ENCODE measurements at regions not wholly inside any gene's neighbourhood (a gene's known extent, or its start where the extent isn't known, plus 50 kb on each side); places are given as distances from the start of the nearest gene placed in this dataset.

- no peak for DNase-seq
Measured at GRCh38 chr1:198865319-198865718, 226.5 kb downstream of the PTPRC start.

- no peak for DNase-seq
Measured at GRCh38 chr1:198867182-198867581, 228.3 kb downstream of the PTPRC start.

GRCh38 chr1:198873696-198874230 lies 234.9 kb downstream of the PTPRC start:
- DNase-seq, result no peak

- no peak for DNase-seq
Measured at GRCh38 chr1:198876371-198876871, 237.6 kb downstream of the PTPRC start.

GRCh38 chr1:198878566-198878965 lies 239.7 kb downstream of the PTPRC start:
- no peak for DNase-seq

GRCh38 chr1:198879711-198880306 lies 241.0 kb downstream of the PTPRC start:
- no peak for DNase-seq

GRCh38 chr1:198880397-198880796 lies 241.6 kb downstream of the PTPRC start:
- DNase-seq, result no peak

GRCh38 chr1:198880818-198881597 lies 242.2 kb downstream of the PTPRC start:
- no peak for DNase-seq

GRCh38 chr1:198883184-198883583 lies 244.3 kb downstream of the PTPRC start:
- DNase-seq, result no peak

GRCh38 chr1:198887866-198888265 lies 249.0 kb downstream of the PTPRC start:
- DNase-seq, result no peak

GRCh38 chr1:198888379-198888943 lies 249.6 kb downstream of the PTPRC start:
- DNase-seq, result no peak

GRCh38 chr1:198889101-198889500 lies 250.3 kb downstream of the PTPRC start:
- no peak for DNase-seq

- DNase-seq, result no peak
Measured at GRCh38 chr1:198889749-198890148, 250.9 kb downstream of the PTPRC start.

- DNase-seq, result no peak
Measured at GRCh38 chr1:198890214-198890930, 251.5 kb downstream of the PTPRC start.

- DNase-seq, result no peak
Measured at GRCh38 chr1:198892065-198892464, 253.2 kb downstream of the PTPRC start.

GRCh38 chr1:198893141-198893540 lies 254.3 kb downstream of the PTPRC start:
- DNase-seq, result no peak

GRCh38 chr1:198893763-198894444 lies 255.1 kb downstream of the PTPRC start:
- DNase-seq, result no peak

- no peak for DNase-seq
Measured at GRCh38 chr1:198901266-198901665, 262.4 kb downstream of the PTPRC start.

- DNase-seq, result no peak
Measured at GRCh38 chr1:198902655-198903054, 263.8 kb downstream of the PTPRC start.

- no peak for DNase-seq
Measured at GRCh38 chr1:198903203-198903602, 264.4 kb downstream of the PTPRC start.

- DNase-seq, result no peak
Measured at GRCh38 chr1:198903621-198904020, 264.8 kb downstream of the PTPRC start.

GRCh38 chr1:198904321-198904720 lies 265.5 kb downstream of the PTPRC start:
- no peak for DNase-seq
